UCSD-AML1 (cell line): ENCODE measurements at regions not wholly inside any gene's neighbourhood (a gene's known extent, or its start where the extent isn't known, plus 50 kb on each side); places are given as distances from the start of the nearest gene placed in this dataset.
A peak's percentile ranks its signal among the peaks of the same experiment; 100 is the strongest.
"Not testable (repeated sequence)": the region's sequence is repeated elsewhere in the genome, so short reads cannot be mapped to it uniquely, and the experiment has no call there.

Experiments used
- DNase-seq: peaks from one replicate; lab custom pipeline; 2025; ENCODE audit not compliant: unreplicated experiment; lab: John Stamatoyannopoulos, UW

DNA sequence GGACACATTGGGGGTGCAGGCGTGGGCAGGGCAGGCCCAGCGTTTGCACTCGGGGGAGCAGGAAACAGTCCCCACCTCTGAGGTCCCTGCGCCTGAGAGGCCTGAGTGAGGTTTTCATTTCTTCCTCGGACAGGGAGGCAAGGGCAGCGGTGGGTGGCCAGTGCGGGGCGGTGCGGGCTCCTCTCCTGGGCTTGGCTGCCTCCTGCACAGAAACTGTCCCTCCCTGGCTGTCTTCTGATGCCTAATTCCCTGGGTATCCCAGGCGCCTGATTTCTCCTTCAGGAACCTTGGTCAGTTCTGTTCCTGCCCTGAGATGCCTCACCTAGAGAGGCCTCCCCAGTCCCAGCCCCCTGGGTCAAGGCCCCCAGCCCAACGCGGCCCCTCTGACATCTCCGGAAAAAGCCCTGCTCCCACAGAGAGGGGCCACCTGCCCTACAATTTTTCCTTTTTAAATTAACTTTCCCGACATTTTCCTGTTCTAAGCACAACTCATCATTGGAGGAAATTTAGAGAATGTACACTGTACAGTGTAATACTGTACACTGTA lies 260.3 kb downstream of the ADGRD1 start:
- DNase-seq, result no peak

DNA sequence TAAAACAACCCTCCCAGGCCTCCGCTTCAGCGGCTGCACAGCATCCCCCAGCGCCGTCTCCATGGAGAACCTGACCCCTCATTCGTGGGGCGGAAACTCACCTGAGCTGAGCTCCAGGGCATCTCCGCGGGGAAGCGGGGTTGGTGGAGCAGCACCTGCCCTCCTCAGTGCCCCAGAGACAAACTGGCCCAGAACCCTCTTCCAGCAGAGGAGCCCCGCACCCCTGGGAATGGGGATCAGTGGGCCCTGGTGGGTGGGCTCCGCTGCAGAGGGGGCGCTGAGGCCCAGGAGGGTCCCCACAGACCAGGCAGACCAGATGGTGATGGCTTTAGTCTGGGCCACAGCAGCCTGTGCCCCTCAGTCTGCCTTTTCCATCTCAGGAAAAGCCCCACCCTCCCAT lies 261.2 kb downstream of the ADGRD1 start:
- DNase-seq, result not testable (repeated sequence)

DNA sequence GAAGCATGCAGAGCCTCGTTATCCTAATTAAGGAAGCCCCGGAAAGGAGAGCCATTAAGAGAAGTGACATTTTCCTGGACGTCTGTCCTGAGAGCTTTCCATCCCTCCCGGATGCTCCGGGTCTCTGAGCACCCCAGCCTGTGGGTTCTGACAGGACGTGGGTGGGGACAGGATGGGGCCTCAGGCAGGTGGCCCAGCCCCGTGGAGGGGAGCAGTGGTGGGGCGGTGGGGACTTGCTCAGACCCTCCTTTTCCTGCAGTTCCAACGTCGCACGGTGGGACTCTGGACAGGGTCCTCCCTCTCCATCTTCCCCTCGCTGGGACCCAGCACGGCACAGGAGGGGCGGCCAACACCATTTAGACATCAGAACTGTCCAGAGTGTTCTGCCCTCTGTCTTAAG lies 262.9 kb downstream of the ADGRD1 start:
- DNase-seq, result peak; percentile 46

DNA sequence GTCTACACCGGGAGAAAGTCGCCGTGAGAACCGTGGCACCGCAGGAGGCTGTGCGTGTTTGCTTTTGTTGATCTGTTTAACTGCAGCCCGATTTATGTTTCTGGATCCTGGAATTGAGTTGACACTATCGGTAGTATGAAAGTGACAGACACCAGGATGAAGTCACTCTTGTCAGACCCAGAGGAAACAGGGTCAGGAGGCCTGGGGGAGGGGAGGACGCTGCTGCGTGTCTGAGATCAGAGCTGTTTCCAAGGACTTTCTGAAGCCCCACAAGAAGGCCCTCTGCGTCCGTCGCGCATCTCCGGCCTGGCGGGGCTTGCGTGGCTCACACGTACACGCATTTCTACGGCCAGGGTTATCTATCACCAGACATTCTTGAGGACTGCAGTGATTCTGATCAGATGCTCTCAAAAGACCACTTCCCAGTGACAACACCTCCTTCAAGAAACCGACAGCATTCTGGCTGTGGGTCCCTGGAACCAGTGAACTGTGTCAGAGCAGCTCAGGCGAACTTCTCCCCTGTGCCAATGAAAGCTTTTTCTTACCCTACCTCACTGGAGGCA lies 263.4 kb downstream of the ADGRD1 start:
- DNase-seq, result peak; percentile 43

DNA sequence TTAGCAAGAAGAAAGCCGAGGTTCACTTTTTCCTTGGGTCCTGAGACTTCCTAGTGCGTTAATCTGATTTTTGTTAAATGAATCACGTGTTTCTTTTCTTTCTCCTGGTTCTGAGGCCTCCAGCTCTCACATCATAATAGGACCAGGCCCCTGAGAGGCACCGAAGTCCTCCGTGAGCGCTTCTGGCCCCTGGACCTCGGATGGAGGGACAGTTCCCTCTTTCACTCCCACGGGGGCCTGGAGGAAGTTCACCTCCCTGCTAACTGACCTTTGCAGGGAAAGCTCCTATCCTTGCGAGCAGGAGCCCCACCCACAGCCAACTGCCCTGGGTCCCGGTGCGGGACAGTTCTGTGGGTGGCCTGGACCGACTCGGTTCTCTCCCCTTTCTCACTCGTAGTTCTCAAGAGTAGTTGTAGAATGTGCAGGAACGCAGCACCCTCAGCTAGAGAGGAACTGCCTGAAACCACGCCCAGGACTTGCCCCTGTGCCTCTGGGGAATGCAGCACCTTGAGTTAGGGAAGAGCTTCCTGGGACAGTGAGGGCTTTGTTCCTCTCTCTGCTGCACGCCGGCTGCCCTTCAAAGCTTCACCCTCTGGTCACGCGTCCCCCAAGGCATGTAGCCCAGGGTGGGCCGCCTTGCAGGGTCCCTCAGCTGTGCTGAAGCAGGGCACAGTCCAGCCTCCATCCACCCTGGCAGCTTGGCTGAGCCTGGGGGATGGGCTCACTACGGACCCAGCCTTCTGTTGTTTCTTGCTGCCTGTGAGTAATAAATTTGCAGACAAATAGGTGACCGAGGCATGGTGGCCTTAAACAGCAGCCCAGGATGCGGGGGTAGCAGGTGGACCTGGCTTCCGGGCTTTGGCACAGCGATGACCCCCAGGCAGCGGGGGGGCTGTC lies 264.6 kb downstream of the ADGRD1 start:
- DNase-seq, result peak; percentile 36

DNA sequence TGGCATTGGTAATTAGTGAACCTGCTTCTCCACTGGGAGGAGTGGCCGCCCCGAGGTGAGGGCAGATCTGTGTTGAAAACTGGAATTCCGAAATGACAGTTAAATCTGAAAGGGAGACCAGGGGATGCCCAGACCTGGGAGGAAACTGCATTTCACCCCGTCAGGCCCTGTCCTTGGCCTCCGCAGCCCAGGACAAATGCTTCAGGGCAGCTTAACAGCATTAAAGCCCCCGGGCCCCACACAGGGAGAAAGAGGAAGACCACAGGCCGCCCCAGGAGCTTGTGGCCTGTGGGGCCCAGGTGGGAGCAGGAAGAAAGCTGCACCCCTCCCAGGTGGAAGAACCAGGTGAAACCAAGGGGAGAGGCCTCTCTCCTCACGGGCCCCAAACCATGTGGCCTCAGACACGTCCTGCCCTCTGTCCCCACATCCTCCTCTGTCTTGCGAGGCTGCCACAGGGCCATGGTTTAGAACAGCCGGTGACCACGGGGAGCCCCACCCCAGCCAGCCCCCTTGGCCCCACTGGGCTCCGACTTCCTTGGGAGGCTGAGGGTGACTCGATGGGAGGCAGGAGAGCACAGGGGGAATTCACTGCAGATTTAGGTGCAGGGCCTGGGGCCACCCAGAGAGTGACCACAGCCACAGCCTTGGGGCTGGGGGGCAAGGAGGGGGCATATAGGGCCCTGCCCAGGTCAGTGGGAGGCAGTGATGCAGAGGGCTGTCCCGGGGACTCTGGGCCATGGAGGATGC lies 265.4 kb downstream of the ADGRD1 start:
- no peak for DNase-seq

DNA sequence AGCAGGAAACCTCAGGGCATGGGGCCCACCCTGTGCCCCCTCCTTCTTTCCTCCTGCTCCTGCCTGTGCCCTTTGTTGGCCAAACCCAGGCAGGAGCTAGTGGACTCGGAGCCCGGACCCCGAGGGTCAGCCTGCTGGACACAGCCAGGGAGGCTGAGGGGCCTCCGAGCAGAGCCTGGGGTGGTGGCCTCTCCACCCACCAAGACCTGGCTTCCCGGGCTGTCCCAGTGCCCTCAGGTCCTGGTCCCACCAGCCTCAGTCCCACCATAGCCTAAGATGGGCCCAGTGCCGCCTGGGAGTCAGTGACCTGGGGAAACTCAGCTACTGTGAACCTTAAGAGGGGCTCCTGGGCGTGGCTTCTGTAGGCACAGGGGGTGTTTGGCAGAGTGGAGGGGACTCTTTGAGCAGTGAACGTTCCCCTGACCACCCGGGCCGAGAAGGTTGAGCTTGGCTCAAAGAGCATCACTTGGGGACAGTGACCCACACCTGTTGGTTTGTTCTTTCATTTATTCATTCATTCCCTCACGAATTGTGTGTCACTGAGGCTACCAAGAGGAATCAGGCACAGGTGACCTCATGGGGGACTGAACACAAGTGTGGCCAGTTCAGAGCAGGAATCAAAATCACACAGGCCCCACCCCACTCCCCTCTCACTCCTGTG lies 266.1 kb downstream of the ADGRD1 start:
- DNase-seq, result no peak

DNA sequence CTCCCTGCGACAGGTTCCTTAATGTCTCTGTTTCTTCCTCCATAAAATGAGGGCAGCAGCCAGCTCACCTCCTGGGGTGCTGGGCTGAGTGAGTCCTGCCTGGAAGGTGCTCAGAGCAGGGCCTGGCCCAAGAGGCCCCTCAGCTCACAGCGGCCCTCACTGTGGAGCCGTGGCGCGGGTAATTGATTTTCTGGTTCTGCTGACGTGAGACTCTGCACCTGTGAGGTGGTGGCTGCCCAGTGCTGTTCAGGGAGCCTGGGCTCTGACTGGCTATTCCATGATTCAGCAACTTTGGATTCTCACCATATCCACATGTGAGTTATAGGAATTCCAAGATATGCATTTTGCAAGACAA lies 266.6 kb downstream of the ADGRD1 start:
- DNase-seq, result no peak

DNA sequence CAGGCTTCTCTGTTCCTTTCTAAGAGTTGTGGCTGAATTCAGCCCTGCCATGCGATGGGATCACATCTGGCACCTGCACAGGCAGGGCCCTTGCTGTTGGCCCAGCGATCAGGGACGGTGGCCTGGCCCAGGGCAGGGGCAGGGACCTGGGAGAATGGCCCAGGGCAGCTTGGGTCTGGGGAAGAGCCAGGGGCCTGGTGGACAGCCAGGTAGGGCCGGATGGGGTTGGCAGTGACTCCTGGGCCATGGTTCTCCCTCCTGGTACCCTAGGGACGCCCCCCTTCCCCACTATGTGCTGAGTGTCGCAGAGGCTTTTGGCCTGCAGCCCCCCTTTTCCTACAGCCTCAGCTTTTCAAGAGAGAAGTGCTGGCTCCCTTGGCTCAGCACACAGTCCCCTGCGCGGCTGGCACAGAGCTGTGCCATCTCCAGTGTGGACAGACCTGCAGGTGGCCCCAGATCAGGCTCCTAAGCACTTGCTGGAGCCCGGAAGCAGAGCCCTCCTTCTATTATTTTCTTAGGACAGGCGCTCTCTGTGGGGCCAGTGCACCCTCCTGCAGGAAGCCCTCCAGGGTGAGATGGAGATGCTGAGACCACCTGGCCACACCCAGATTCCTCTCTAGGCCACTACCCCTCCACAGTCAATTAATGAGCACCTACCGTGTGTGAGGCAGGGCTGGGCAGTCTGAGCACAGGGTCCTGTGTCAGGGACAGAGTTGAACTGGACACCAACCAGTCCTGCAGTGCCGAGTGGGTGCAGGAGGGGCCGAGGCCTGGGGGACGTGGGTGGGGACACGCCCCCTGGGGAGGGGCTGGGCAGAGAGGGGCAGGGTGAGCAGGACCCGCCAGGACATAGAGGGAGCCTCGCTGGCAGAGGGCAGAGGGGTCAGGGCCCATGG lies 267.6 kb downstream of the ADGRD1 start:
- no peak for DNase-seq

DNA sequence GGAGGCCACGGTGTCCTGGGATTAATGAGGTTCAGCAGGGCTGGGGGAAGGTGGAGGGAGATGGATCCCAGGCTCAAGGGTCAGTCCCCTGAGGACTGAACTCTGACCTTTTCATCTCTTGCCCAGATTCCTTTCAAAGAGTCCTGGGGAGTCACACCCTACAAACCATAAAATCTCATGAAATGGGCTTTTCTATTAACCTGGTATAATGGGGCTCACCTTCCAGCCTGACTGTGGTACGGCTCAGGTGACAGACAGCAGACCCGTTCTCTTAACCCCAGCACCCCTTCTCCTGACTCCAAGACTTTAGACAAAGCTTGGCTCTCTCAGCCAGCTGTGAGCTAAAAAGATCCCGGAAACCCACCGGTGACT lies 268.2 kb downstream of the ADGRD1 start:
- DNase-seq, result no peak

DNA sequence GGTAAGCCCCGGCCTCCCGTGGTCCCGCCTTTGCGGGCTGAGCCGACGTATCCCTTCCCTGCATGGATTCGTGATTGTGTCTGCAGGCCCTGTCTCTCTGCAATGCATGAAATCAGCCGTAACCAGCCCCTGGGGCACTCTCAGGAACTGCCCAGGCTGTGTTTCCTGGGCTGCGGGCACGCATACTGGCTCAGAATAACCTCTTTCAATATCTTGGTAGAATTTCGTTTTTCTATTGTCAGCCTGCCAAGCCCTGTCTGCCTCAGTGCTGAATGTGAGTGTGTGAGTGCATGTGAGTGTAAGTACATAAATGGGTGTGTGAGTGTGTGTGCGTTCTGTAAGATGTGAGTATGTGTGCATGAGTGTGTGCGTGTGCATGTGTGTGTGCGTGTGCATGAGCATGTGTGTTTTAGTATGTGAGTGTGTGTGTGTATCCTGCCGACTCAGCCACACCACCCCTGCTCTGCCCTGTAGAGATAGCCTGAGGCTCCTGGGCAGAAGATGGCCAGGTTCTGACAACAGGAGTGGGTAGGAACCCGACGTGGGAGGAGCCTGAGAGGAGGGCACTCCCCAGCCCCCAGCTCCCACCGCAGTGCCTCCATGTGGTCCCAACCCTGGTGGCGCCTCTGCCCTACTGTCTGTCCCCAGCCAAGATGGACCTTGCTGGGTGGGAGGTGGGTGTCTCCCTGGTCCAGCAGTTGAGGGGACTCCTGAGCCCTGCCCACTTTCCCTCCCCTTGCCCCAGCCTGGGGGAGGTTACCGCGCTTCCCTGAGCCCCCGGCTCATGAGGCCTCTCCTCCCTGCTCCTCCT lies 268.8 kb downstream of the ADGRD1 start:
- peak; percentile 84 for DNase-seq

DNA sequence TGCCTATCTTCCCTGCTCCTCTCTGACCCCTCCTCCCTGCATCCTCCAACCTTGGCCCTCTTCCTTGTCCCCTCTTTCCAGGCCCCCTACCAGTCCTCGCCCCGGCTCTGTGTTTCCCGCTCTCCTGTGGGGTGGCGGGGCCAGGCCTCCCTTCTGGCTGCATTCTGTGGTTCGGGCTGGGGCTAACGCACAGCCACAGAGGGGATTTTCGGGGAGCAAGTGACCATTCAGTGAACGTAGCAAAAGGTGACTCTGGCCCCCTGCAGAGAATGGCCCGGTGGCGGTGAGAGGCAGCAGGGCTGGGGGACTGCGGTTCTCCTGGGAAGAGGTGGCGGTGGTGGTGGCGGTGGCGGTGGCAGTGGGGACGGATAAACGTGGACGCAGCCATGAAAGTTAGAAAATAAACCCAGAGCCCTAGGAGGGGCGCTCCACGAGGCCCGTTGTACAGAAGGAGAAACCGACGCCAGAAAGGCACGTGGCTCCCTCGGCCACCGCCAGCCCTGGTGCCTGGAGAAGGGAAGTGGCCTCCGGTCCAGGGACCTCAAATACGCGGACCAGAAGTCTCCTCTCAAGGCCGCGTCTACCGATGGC lies 269.6 kb downstream of the ADGRD1 start:
- no peak for DNase-seq

DNA sequence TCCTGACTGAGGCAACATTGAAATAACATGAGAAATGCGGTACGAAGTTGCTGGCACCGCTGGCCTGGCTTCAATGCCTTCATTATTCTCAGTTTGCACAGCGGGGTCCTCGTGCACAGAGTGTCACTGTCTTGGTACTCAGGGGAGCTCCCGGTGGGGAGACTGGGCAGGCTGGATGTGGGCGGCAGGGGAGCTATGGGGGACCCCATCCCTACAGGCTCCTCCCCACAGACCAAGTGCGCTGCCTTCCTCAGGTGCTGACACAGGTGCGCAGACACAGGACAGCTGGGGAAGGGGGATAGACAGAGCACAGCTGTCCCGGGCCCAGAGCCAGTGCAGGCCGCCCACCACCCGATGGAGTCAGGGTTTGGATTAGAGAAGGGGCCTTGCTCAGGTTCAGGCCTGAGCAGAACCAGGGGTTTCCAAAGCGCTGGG lies 270.1 kb downstream of the ADGRD1 start:
- no peak for DNase-seq

DNA sequence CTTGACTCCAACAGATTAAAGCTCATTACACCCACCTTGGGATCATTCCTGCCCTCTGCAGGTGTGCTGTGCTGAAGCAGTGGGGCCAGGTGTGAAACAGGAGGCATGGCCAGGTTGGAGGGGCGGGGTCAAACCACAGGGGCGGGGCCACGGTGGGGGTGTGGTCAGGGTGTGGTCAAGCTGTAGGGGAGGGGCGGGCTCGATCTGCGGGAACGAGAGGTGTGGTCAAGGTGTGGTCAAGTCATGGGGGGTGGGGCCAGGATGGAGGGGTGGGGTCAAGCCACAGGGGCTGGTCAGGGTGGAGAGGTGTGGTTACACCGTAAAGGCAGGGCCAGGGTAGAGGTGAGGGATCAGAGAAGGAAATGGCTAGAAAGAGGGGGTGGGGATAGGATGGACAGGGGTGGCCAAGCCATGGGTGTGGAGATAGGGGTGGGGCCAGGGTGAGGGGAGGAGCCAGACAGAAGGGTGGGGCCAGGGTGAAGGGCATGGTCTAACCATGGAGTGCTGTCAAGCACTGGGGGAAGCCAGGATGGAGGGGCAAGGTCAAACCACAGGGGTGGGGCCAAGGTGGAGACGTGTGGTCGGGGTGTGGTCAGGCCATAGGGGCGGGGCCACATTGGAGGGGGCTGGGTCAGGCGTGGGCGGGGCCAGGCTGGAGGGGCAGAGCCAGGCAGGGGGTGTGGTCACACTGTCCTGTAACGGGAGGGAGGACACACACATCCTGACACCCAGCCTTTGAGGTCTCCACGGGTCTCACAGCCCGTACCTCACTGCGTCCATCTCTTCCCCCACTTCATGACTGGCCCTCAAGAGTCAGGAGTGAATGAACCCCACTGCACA lies 270.7 kb downstream of the ADGRD1 start:
- not testable (repeated sequence) for DNase-seq

DNA sequence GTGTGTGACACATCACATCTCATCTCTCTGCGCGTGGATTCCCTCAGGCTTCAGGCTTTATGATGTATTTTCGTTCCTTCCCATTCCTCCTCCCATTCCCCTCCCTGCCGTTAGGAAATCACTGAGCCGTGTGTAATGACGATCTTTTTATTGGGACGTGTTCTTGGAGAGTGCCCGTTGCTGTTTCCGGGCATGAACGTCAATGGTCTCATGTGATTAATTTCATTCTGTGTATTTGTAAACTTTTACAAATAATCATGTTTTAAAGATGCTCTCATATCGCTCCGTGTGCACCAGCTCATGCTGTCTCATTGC lies 271.3 kb downstream of the ADGRD1 start:
- DNase-seq, result not testable (repeated sequence)

DNA sequence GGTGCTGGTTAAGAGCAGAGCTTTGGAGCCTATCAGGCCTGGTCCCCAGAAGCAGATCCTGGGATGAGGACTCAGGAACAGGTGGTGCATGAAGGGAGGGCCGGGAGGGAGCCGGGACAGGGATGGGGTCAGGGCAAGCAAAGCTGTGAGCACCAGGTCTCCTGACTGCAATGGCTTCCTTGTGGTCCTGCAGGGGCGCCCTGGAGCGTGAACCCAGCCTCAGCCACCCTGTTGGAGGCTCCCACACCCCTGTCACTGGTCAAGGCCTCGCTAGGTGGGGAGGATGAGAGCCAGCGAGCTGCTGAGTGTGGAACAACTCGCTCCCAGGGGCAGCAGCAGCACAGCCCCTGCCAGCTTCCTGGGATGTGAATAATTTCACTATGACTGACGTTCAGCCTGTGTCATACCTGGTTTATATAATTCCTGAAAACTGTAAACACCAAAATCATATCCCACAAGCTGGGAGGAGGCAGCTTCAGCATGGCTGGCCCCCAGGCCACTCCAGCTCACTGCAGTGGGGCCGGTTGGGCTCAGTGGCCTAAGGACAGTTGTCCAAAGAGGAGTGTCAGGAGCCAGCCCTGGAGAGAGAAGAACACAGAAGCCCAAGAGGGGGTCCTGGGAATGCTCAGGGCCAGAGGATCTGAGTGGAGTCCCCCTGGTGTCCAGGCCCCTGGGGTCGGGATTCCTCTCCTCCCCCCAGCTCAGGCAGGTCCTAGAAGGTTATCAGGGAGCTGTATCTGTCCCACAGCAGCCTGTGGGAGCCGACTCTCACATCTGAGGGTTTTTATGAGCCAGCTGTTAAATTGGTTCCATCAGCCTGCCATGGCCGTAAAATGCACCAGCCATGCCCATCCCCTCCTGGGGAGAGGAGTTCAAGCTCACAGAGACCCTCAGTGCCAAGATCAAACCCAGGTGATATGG lies 272.9 kb downstream of the ADGRD1 start:
- no peak for DNase-seq

DNA sequence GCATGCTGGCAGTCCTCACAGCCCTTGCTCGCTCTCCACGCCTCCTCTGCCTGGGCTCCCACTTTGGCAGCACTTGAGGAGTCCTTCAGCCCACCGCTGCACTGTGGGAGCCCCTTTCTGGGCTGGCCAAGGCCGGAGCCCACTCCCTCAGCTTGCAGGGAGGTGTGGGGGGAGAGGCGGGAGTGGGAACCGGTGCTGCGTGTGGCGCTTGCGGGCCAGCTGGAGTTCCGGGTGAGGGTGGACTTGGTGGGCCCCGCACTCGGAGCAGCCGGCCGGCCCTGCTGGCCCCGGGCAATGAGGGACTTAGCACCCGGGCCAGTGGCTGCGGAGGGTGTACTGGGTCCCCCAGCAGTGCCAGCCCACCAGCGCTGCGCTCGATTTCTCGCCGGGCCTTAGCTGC lies 273.9 kb downstream of the ADGRD1 start:
- not testable (repeated sequence) for DNase-seq
